WTC11 (cell line): ENCODE measurements at regions not wholly inside any gene's neighbourhood (a gene's known extent, or its start where the extent isn't known, plus 50 kb on each side); places are given as distances from the start of the nearest gene placed in this dataset.

Experiments
- ATAC-seq: fragments of 200-7000 bp; cut with Tn5 transposase; 2 replicates; pipeline ENCODE4 v1.10.0; 2021; ENCODE audit warnings: mild to moderate bottlenecking, moderate library complexity
- CTCF ChIA-PET: fragments of 300-600 bp; sonication (Branson Sonifier 250); formaldehyde crosslinking; loops from one replicate; lab custom pipeline; 2021; ENCODE audit warnings: antibody characterized with exemption; lab: Charles Lee
- POLR2A ChIA-PET: fragments of 350-600 bp; sonication (Branson Sonifier 250); formaldehyde crosslinking; loops from one replicate; lab custom pipeline; 2021; ENCODE audit warnings: antibody characterized with exemption; lab: Charles Lee
- DNase-seq: peaks from one replicate; pipeline ENCODE4 v3.0.0; 2021; ENCODE audit warnings: low spot score
- H3K27ac Mint-ChIP-seq: 2 replicates; pipeline ENCODE4 v1.8.0; 2021; ENCODE audit warnings: mixed read lengths
- H3K27me3 Mint-ChIP-seq: 2 replicates; pipeline ENCODE4 v1.8.0; 2021; ENCODE audit warnings: low read depth, mild to moderate bottlenecking, moderate library complexity, mixed read lengths
- H3K36me3 Mint-ChIP-seq: 2 replicates; pipeline ENCODE4 v1.8.0; 2021; ENCODE audit warnings: mixed read lengths
- H3K4me1 Mint-ChIP-seq: 2 replicates; pipeline ENCODE4 v1.8.0; 2022; ENCODE audit warnings: mixed read lengths
- H3K4me3 Mint-ChIP-seq: 2 replicates; pipeline ENCODE4 v1.8.0; 2021; ENCODE audit warnings: mild to moderate bottlenecking, moderate library complexity, mixed read lengths
- H3K9me3 Mint-ChIP-seq: 2 replicates; pipeline ENCODE4 v1.8.0; 2021; ENCODE audit warnings: mixed read lengths
- ATF2 ChIP-seq: sonication (generic); formaldehyde crosslinking; IDR thresholded peaks from 2 replicates; pipeline ENCODE4 v1.8.1; 2022; ENCODE audit warnings: low read depth, missing genetic modification reagents, borderline replicate concordance
- E2F1 ChIP-seq: sonication (generic); formaldehyde crosslinking; IDR thresholded peaks from 2 replicates; pipeline ENCODE4 v1.8.0; 2022; ENCODE audit warnings: mild to moderate bottlenecking, missing genetic modification reagents
- EMX1 ChIP-seq: fragments of 250-450 bp; sonication (Bioruptor Pico); IDR thresholded peaks from 2 replicates; pipeline ENCODE4 v1.8.0; 2021; ENCODE audit warnings: mild to moderate bottlenecking
- ESRRA ChIP-seq: sonication (generic); formaldehyde crosslinking; IDR thresholded peaks from 2 replicates; pipeline ENCODE4 v1.8.1; 2022; ENCODE audit warnings: mild to moderate bottlenecking, missing genetic modification reagents, borderline replicate concordance
- GABPB1 ChIP-seq: sonication (generic); formaldehyde crosslinking; IDR thresholded peaks from 2 replicates; pipeline ENCODE4 v1.8.1; 2023; ENCODE audit warnings: mild to moderate bottlenecking, missing genetic modification reagents
- IRF2 ChIP-seq: sonication (generic); formaldehyde crosslinking; IDR thresholded peaks from 2 replicates; pipeline ENCODE4 v1.8.0; 2022; ENCODE audit warnings: low read depth, missing genetic modification reagents, borderline replicate concordance
- KAT7 ChIP-seq: sonication (generic); formaldehyde crosslinking; IDR thresholded peaks from 2 replicates; pipeline ENCODE4 v1.8.1; 2023; ENCODE audit warnings: missing genetic modification reagents, mild to moderate bottlenecking, borderline replicate concordance
- MXD4 ChIP-seq: fragments of 250-450 bp; sonication (Bioruptor Pico); IDR thresholded peaks from 2 replicates; pipeline ENCODE4 v1.8.0; 2021; ENCODE audit warnings: mild to moderate bottlenecking, moderate library complexity, borderline replicate concordance
- NFATC4 ChIP-seq: fragments of 250-450 bp; sonication (Bioruptor Pico); IDR thresholded peaks from 2 replicates; pipeline ENCODE4 v1.9.0; 2021; ENCODE audit warnings: mild to moderate bottlenecking
- NR2C2 ChIP-seq: sonication (generic); formaldehyde crosslinking; IDR thresholded peaks from 2 replicates; pipeline ENCODE4 v1.8.0; 2022; ENCODE audit warnings: mild to moderate bottlenecking, missing genetic modification reagents
- OVOL2 ChIP-seq: fragments of 250-450 bp; sonication (Bioruptor Pico); IDR thresholded peaks from 2 replicates; pipeline ENCODE4 v1.9.0; 2021; ENCODE audit warnings: mild to moderate bottlenecking, borderline replicate concordance
- PREB ChIP-seq: sonication (generic); formaldehyde crosslinking; IDR thresholded peaks from 2 replicates; pipeline ENCODE4 v1.8.1; 2022; ENCODE audit warnings: mild to moderate bottlenecking, missing genetic modification reagents, moderate library complexity, borderline replicate concordance
- PRRX2 ChIP-seq: fragments of 250-450 bp; sonication (Bioruptor Pico); IDR thresholded peaks from 2 replicates; pipeline ENCODE4 v1.8.0; 2021; ENCODE audit warnings: mild to moderate bottlenecking
- SP1 ChIP-seq: sonication (generic); formaldehyde crosslinking; conservative IDR thresholded peaks from 2 replicates; pipeline ENCODE4 v1.8.1; 2022; ENCODE audit warnings: missing genetic modification reagents
- TCF7 ChIP-seq: sonication (generic); formaldehyde crosslinking; IDR thresholded peaks from 2 replicates; pipeline ENCODE4 v1.8.0; 2022; ENCODE audit warnings: mild to moderate bottlenecking, low read depth, missing genetic modification reagents, moderate library complexity
- TEAD1 ChIP-seq: sonication (generic); formaldehyde crosslinking; IDR thresholded peaks from 2 replicates; pipeline ENCODE4 v1.8.0; 2022; ENCODE audit warnings: mild to moderate bottlenecking, missing genetic modification reagents
- ZBTB43 ChIP-seq: sonication (generic); formaldehyde crosslinking; IDR thresholded peaks from 2 replicates; pipeline ENCODE4 v1.8.1; 2023; ENCODE audit warnings: mild to moderate bottlenecking, missing genetic modification reagents
- ZNF138 ChIP-seq: sonication (generic); formaldehyde crosslinking; conservative IDR thresholded peaks from 2 replicates; pipeline ENCODE4 v1.8.1; 2022; ENCODE audit warnings: mild to moderate bottlenecking, moderate library complexity, missing genetic modification reagents
- ZNF263 ChIP-seq: sonication (generic); formaldehyde crosslinking; IDR thresholded peaks from 2 replicates; pipeline ENCODE4 v1.8.1; 2022; ENCODE audit warnings: low read depth, mild to moderate bottlenecking, moderate library complexity, missing genetic modification reagents
- ZNF396 ChIP-seq: fragments of 250-450 bp; sonication (Bioruptor Pico); IDR thresholded peaks from 2 replicates; pipeline ENCODE4 v1.8.0; 2021; ENCODE audit warnings: mild to moderate bottlenecking, moderate library complexity, borderline replicate concordance
- ZNF423 ChIP-seq: fragments of 250-450 bp; sonication (Bioruptor Pico); IDR thresholded peaks from 2 replicates; pipeline ENCODE4 v2.1.2; 2022; ENCODE audit warnings: mild to moderate bottlenecking, moderate library complexity
- TF ChIP-seq, protein P1 (sequence below): sonication (generic); formaldehyde crosslinking; IDR thresholded peaks from 2 replicates; pipeline ENCODE4 v1.8.0; 2022; ENCODE audit warnings: mild to moderate bottlenecking, missing genetic modification reagents
- TF ChIP-seq, protein P2 (sequence below): sonication (generic); formaldehyde crosslinking; IDR thresholded peaks from 2 replicates; pipeline ENCODE4 v1.8.1; 2022; ENCODE audit warnings: mild to moderate bottlenecking, moderate library complexity, missing genetic modification reagents
- TF ChIP-seq, protein P3 (sequence below): sonication (generic); formaldehyde crosslinking; IDR thresholded peaks from 2 replicates; pipeline ENCODE4 v1.8.0; 2022; ENCODE audit warnings: missing genetic modification reagents

- TF ChIP-seq IRF2 (CRISPR knock-in tag) (no peak), ZNF396 (CRISPR knock-in tag) (no peak)
Observed at GRCh38 chr12:93179792-93180191, 197.9 kb upstream of the NUDT4 start (continued).

- Mint-ChIP-seq H3K9me3 (peaks cover 42% of the 10 kb centered on the region), H3K36me3 (peaks cover 19% of the 10 kb centered on the region), H3K27me3 (no peaks in the 10 kb centered on the region), H3K27ac (no peak overlapping the region), H3K4me1 (no peaks in the 10 kb centered on the region), H3K4me3 (no peak overlapping the region)
- ChIA-PET POLR2A (no interaction called here), CTCF (no interaction called here)
- no peak for TF ChIP-seq PREB (CRISPR knock-in tag)
- TF ChIP-seq, protein P1, sequence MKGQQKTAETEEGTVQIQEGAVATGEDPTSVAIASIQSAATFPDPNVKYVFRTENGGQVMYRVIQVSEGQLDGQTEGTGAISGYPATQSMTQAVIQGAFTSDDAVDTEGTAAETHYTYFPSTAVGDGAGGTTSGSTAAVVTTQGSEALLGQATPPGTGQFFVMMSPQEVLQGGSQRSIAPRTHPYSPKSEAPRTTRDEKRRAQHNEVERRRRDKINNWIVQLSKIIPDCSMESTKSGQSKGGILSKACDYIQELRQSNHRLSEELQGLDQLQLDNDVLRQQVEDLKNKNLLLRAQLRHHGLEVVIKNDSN (CRISPR knock-in tag) = no peak
- TF ChIP-seq IRF2 (CRISPR knock-in tag) = no peak
- TF ChIP-seq OVOL2 (CRISPR knock-in tag) = no peak
- no peak for TF ChIP-seq TEAD1
- no peak for TF ChIP-seq NR2C2 (CRISPR knock-in tag)
- no peak for TF ChIP-seq ZNF263 (CRISPR knock-in tag)
- TF ChIP-seq ZNF138 (CRISPR knock-in tag) = no peak
- no peak for TF ChIP-seq PRRX2 (CRISPR knock-in tag)
- TF ChIP-seq, protein P2, sequence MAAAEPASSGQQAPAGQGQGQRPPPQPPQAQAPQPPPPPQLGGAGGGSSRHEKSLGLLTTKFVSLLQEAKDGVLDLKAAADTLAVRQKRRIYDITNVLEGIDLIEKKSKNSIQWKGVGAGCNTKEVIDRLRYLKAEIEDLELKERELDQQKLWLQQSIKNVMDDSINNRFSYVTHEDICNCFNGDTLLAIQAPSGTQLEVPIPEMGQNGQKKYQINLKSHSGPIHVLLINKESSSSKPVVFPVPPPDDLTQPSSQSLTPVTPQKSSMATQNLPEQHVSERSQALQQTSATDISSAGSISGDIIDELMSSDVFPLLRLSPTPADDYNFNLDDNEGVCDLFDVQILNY = no peak
- TF ChIP-seq ATF2 = no peak
- TF ChIP-seq NFATC4 (CRISPR knock-in tag) = no peak
- no peak for TF ChIP-seq KAT7 (CRISPR knock-in tag)
- TF ChIP-seq ESRRA (CRISPR knock-in tag) = no peak
- no peak for TF ChIP-seq EMX1
- no peak for DNase-seq
- no peak for ATAC-seq
Observed at GRCh38 chr12:93180566-93180965, 197.2 kb upstream of the NUDT4 start.

DNA sequence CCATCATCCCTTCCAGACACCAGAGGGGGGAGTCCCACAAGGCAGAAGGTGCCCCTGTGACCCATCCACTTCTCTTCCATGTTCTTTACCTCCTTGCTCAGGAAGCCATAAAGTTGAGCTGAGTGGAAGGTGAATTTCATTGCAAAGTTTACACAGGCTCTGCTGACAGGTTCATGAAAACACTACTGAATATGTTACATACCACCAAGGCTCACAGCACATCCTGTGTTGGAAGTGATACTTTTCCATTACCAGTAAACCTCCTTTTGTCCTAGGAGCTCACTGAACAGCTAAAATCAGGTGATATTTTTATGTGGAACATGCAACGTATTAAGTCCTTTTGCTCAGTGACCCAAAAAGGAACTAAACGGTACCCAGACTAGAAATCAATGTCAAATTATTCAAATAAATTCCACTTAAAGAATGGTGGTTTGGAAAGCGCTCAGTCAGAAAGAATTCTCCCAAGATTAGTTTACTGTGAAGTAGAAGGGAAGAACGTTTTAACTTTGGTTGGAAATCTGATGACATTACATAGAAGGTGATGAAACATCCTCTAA is 196.2 kb upstream of the NUDT4 start:
- ATAC-seq (no peak), DNase-seq (no peak)
- peaks cover 42% of the 10 kb centered on the region for H3K9me3 Mint-ChIP-seq
- H3K27me3 Mint-ChIP-seq = peaks cover under 1% of the 10 kb centered on the region; the same call in 1 of the 2 replicates
- POLR2A ChIA-PET = no interaction called here
- no peaks in the 10 kb centered on the region for H3K4me1 Mint-ChIP-seq
- CTCF ChIA-PET = no interaction called here
- H3K27ac Mint-ChIP-seq = no peak overlapping the region
- H3K4me3 Mint-ChIP-seq = no peak overlapping the region
- H3K36me3 Mint-ChIP-seq = peaks cover 19% of the 10 kb centered on the region
- TF ChIP-seq MXD4 (CRISPR knock-in tag) (no peak), TCF7 (CRISPR knock-in tag) (no peak), GABPB1 (CRISPR knock-in tag) (no peak), ZBTB43 (CRISPR knock-in tag) (no peak), E2F1 (CRISPR knock-in tag) (no peak), ZNF423 (CRISPR knock-in tag) (no peak), SP1 (no peak)
- TF ChIP-seq, protein P3, sequence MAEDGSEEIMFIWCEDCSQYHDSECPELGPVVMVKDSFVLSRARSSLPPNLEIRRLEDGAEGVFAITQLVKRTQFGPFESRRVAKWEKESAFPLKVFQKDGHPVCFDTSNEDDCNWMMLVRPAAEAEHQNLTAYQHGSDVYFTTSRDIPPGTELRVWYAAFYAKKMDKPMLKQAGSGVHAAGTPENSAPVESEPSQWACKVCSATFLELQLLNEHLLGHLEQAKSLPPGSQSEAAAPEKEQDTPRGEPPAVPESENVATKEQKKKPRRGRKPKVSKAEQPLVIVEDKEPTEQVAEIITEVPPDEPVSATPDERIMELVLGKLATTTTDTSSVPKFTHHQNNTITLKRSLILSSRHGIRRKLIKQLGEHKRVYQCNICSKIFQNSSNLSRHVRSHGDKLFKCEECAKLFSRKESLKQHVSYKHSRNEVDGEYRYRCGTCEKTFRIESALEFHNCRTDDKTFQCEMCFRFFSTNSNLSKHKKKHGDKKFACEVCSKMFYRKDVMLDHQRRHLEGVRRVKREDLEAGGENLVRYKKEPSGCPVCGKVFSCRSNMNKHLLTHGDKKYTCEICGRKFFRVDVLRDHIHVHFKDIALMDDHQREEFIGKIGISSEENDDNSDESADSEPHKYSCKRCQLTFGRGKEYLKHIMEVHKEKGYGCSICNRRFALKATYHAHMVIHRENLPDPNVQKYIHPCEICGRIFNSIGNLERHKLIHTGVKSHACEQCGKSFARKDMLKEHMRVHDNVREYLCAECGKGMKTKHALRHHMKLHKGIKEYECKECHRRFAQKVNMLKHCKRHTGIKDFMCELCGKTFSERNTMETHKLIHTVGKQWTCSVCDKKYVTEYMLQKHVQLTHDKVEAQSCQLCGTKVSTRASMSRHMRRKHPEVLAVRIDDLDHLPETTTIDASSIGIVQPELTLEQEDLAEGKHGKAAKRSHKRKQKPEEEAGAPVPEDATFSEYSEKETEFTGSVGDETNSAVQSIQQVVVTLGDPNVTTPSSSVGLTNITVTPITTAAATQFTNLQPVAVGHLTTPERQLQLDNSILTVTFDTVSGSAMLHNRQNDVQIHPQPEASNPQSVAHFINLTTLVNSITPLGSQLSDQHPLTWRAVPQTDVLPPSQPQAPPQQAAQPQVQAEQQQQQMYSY (CRISPR knock-in tag) = no peak
